A673 (cell line): ENCODE measurements at regions not wholly inside any gene's neighbourhood (a gene's known extent, or its start where the extent isn't known, plus 50 kb on each side); places are given as distances from the start of the nearest gene placed in this dataset.

ENCODE experiments used
- CTCF ChIP-seq: fragments of 300-800, 200-600 bp; sonication (generic); conservative IDR thresholded peaks from 2 replicates; pipeline ENCODE4 v1.5.1; 2017; ENCODE audit warnings: low read depth, mild to moderate bottlenecking, antibody characterized with exemption, low read length, moderate library complexity, mixed read lengths
- EZH2 ChIP-seq: fragments of 200-600 bp; sonication (generic); IDR thresholded peaks from 2 replicates; pipeline ENCODE4 v1.6.1; 2017; ENCODE audit warnings: borderline replicate concordance, low read depth, mild to moderate bottlenecking, mixed read lengths, antibody characterized with exemption, low read length; ENCODE audit not compliant: poor library complexity, severe bottlenecking

- TF ChIP-seq CTCF (no peak), EZH2 (no peak)
Observed at GRCh38 chr12:127125607-127126259, 1141.2 kb upstream of the TMEM132C start.
